Stromal cell of bone marrow (primary cell): ENCODE measurements at regions not wholly inside any gene's neighbourhood (a gene's known extent, or its start where the extent isn't known, plus 50 kb on each side); places are given as distances from the start of the nearest gene placed in this dataset.
A peak's percentile ranks its signal among the peaks of the same experiment; 100 is the strongest.

ENCODE experiments used
- DNase-seq: peaks from one replicate; pipeline ENCODE4 v3.0.0-alpha.2; 2012; ENCODE audit warnings: low read depth

DNA sequence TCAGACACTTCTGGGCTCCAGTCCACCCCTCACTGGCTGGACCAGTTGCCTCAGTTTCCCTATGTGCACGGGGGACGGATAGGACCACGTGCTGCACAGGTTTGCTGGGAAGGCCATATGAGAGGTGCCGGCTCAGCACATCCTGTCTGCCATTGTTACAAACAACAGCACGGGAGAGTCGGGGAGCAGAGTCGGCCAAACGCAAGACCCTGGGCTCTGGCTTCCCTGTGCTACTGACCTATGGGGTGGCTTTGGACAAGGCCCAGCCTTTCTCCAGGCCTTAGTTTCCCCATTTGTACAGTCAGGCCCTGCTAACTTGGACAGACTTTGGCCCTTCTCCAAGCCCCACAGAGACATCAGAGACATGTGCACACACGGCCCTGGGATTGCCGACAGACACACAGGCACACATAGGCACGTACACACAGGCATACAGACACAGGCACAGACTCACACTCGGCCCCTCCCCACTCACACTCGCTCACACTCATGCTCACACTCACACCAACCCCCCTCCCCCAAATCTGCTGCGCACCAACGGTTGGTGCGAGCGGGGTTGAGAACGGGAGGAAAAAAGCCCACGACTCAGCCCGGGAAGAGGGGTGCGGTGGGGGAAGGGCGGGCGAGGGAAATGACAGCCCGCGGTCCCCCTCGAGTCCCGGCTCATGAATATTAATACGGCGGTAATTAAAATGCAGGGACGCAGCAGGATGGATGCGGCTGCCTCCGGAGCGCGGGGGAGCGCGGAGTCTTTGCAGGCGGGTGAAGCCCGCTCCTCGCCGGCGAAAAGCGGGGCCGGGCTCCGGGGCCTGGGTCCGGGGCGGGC is 133.0 kb downstream of the C9orf50 start:
- DNase-seq: no peak

DNA sequence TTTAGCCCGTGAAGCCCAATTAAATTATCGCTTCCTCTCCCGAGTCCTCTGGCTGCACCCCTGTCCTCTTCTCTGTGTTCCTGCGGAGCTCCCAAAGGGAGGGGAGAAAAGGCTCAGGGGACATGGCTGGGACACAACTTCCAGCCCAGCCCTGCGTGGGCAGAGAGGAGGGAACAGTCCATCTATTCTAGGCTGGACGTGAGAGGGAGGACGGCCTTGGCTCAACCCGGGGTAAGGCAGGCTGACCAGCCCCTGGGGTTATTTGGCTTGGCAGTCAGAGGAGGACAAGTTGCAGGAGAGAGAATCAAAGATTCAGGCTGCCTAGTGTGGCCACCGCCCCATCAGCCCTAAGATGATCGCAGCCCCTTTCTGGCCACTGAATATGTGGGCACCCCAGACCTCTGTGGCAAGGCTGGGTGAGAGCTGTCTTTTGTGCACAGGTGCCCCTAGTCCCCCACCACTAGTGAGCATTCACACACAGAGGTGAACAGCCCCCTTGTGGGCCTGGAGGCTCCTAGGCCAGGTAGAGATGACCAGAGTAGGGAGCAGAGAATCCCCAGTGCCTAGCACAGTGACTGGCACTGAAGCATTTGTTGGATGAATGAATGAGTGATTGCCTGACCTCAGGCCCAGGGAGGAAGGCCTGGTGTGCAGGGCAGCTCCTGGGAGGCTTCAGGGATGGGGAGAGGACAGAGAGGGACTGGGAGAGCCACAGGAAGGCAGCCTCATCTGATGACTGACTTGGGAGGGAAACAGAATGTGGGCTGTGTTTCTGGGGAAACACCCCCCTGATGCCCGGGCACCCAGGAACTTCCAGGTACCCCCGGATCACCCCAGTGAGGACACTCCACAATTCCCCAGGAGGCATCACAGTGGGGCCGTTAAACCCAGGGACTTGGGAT is 133.9 kb downstream of the C9orf50 start:
- peak; percentile 84 for DNase-seq

DNA sequence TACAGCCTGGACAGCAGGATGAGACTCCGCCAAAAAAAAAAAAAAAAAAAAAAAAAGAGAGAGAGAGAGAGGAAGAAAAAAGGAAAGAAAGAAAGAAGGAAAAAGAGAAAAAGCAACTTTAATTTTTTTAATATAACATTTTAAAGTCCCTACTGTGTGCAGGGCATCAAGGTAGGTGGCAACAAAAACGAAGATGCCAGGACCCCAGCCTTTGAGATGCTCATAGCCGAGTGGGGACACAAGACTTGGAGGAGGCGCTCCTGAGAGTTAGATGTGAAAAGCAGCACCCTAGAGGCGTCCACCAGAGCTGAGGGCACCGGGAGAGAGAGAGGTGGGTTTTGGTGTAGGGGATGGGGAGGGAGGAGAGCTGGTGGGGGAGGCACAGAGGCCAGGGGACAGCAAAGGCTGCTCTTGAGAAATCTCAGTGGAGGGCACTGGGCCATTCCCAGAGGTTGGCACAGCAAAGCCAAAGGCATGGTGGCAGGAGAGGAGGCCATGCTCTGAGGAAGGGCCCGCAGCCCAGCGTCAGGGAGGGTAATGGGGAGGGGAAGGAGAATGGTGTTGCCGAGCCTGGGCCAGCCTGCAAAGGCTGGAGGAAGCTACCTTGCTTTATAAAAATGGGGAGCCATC is 135.6 kb downstream of the C9orf50 start:
- no peak for DNase-seq

DNA sequence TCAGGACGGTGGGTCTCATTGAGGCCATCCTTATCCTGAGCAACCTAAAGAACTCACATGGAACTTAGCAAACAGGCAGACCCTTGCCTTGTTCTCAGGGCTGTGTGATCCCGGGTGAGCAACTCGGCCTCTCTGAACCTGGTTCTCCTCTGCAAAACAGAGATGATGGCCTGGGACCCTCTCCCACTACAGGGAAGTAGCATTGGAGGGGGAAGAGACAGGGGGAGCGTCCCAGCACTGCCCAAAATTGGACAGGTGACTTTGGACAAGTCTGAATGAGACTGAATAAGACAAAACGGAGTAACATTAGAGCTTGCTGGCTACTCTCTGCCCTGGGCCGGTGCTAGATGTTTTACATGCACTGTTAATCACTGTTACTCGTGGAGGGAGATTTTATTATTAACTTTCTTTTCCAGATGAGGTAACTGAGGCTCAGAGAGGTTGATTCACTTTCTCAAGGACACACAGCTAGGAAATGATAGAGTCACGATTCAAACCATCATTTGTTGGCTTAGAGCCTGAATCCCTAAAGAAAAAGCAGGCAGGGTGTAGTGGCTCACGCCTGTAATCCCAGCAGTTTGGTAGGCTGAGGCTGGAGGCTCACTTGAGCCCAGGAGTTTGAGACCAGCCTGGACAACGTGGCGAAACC is 136.4 kb downstream of the C9orf50 start:
- no peak for DNase-seq

DNA sequence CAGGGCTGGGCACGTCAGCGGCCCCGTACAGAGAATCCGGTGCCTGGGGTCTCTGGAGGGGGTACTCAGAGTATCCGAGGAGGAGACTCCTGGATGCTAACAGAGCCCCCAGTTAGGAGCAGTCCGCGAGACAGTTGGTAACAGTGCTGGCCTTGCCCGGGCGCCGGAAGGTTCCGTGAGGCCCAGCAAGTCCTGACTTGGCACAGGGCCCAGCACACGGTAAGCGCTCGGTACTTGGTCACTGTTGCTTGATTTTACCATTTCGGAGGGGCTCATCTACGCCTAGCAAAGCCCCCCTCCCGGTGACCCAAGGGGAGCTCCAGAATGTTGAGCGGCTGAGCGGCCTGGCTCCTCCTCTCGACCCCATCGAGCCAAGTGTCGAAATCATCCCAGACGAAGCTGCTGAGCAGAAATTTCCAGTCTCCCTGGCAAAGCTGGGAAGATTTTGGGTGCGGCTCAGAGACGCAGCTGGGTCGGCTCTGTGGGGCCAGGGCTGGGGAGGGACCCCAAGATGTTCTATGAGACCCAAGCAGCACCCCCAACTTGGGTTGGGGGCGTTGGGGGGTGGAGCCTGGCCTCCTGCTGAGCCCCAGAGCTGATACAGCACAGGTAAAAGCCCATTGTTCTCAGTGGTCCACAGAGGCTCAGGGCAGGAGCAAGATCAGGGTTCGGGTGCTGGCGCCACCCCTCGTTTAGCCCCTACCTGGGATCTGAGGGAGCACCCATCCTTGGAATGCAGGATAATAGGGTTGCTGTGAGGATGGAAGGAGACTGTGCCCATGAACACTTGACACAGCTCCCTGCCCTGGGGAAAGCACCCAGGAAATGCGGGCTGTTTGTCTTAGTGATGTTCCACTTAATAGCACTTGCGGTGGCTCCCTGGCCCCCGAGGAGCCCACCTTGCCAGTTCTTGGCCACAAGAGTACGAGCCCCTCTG is 137.2 kb downstream of the C9orf50 start:
- DNase-seq: peak; percentile 96

DNA sequence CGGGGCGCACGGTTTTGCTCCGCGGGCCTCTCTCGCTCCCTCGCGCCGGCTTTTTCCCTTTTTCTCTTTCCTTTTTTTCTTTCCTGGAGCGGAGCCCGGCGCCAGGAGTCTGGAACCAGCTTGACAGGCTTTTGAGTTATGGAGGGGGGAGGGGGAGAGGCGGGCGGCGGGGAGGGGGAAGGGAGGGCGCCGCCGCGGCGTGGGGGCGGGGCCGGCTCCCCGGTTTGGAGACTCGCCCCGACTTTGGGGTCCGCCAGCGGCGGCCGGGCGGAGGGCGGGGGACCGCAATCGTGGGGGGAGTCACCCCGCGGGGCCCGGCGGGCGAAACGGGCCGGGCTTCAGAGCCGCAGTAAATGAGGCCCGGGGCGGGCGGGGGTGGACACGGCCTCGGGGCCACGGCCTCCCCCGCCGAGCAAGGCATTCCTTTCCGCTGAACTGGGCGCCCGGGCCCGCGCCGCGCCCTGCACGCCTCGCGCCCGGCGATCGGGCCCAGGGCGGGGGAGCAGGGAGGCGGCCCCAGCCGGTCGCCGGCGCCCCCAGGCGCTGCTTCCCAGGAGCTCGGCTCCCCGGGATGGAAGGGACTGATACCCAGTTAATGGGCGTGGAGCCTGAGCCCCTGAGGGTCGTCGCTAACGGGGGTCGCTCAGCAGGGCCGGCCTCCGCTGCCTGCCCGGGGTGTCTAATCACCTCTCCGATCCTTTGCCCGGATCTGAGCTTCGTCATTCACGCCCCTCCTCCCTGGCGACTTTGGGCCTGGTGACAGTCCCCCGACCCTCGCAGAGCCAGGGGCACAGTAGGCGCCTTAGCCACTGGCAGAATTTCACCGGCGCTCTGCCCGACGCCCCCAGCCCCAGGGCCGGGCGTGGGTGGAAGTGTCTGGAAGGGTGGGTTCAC is 138.1 kb downstream of the C9orf50 start:
- peak; percentile 91 for DNase-seq

DNA sequence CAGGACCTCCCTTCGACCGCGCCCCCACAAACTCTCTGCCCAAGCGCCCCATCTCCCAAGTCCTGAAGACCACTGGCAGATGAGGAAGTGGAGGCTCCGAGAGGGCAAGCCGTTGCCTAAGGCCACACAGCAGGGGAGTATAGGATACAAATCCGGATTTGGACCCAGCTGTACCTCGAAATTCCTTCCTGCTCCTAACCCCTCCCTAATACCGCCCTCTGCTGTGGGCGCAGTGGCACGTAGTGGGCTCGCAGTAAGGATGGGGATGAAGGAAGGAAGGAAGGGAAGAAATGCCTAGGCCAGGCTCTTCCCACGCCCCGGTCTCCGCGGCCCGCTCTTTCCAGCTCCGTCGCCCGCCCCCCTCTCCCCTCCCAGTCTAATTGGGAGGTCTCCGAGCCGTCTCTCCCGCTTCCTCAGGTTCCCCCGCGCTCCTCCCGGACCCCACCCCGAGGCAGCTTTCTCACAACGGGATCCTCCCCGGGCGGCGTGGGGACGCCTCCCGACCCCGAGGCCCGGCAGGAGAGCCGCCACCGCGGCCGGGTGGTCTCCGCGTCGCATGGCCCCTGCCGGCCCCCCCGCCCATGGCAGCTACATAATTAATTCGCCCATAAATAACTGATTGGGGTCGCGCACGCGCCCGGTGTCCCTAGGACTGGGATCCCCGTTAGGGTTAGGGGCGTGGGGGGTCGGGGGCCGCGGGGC is 138.9 kb downstream of the C9orf50 start:
- DNase-seq: no peak

DNA sequence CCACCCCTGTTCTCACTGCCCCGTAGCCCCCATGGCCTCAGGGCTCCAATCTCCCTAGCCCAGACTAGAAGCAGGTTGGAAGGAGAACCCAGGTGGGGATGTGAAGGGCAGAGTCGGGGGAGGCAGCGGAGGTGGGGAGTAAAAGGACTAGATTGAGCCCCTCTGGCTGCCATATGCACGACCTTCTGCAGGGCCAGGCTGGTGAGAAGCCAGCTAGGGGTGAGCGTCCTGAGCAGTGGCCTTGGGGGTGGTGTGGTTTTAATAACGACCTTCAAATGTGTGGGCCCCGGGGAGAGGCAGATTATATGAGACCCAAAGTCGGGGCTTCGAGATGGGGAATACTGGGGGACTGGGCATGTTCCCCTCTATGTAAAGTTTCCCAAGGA is 139.5 kb downstream of the C9orf50 start:
- DNase-seq: no peak

DNA sequence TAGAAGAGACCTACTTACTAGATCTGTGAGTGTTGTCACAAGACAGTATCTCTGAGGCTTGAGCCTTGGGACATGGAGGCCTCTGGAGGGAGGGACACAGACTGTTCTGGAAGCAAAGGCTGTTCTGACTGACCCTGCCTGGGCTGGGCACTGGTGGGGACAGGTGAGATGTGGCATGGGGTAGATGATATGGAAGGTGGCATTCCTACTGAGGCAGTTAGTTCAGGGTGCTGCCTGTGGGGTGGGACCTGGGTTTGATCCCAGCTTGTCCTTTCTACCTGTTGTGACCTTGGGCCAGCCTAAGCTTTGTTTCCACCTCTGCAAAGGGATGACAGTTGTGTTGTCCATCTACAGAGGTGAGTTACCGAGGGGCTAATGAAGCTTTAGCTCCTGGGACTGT is 140.2 kb downstream of the C9orf50 start:
- DNase-seq: no peak

DNA sequence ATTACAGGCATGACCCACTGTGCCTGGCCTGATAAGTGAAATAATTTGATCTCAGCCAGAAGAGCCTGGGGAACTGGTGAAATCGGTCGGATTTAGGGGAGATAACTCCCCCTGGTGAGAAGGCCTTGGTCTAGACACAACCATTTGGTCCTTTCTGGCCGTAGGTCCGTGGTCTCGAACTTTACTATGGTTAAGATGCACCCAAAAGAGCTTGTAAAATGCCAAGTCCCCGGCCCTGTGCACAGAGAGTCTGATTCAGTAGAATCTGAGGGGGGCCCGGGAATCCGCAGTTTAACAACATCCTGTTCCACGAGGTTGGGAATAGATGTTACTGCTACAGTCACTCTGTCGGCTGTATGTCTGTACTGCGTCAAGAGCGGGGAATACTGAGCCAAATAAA is 140.7 kb downstream of the C9orf50 start:
- DNase-seq: no peak

DNA sequence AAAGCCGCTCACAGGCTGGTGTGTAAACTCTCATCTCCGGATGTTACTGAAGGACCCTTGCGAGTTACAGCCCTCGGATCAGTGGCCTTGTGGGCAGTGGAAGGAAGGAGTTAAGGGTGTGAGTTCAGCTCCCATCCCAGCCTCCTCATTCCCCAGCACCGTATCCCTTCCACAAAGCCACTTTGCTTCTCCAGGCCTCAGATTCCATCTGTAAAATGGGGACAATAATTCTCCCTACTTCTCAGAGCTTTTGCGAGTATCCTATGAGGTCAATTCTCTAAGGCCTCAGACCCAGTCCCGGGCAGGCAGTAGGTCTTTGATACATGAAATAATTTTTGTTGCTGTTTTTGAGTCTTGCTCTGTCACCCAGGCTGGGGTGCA is 141.3 kb downstream of the C9orf50 start:
- DNase-seq: no peak

DNA sequence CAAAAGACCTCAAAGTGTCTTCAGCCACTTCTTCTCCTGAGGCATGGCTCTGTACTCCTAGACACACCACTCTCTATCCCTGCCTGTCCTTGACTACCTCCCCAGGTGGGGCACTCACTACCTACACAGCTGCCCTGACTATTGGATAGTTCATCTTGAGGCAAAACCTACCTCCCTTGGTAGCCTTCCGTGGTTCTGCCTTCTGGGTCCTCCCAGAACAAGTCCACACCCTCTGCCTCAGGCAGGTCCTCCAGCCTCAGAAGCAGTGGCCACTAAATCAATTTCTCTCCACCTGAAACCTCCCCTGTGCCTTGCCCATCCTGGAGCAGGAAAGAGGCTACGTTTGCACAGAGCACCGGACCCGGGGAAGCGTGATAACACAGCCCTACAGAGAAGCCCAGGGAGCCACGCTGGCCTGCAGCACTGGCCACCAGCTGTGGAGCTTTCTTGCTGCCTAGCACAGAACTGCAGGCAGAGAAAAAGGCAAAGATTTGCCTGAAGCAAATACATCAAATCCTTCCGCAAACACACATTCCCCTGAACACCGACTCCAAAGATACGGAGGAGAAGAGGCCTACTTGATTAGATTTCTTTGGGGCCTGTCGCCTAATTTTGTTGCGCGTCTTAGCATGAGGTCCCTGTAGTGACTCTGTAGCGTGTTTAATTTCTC is 141.8 kb downstream of the C9orf50 start:
- DNase-seq: no peak

DNA sequence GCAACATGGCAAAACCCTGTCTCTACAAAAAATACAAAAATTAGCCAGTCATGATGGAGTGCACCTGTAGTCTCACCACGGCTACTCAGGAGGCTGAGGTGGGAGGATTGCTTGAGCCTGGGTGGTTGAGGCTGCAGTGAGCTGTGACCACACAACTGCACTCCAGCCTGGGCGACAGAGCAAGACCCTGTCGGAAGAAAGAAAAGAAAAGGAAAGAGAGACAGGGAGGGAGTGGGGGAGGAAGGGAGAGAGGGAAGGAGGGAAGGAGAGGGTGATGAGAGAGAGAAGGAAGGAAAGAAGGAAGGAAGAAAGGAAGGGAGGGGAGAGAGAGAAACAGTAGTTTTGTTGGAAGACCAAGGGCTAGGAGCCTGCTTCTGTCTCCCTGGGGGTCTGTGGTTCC is 142.4 kb downstream of the C9orf50 start:
- no peak for DNase-seq

DNA sequence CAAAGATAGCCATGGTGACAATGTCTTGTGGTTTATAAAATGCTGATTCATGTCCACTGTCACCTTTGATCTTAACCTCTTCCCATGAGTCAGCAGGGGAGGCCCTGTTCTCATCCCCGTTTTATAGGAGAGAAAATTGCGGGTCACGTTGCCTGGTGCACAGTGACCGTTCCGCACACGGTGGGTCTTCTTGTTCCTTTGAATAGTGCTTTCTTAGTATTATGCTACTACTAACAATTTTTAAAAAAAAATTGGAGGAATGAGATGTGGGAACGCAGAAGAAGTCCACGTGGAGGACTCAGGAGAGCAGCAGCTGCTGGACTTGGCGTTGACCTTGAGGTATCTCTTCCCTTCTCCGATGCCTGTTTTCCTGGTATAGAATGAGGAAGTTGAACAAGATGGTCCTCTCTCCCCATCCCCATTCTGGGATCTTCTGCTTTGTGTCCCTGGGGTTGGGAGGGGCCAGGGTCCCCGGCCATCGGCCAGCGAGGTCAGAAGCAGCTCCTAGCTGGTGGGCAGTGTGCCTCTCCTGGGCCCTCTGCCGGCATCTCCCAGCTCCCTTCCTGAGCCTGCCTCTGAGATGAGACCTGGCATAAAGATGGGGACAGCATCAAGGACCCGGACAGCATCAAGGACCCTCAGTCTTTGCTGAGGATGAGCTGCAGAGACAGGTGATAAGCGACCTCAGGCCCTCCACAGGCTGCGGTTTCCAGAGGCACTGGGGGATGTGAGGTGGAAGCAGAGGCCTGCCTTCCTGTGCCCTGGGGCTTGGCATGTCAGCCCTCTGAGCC is 143.9 kb downstream of the C9orf50 start:
- DNase-seq: no peak

DNA sequence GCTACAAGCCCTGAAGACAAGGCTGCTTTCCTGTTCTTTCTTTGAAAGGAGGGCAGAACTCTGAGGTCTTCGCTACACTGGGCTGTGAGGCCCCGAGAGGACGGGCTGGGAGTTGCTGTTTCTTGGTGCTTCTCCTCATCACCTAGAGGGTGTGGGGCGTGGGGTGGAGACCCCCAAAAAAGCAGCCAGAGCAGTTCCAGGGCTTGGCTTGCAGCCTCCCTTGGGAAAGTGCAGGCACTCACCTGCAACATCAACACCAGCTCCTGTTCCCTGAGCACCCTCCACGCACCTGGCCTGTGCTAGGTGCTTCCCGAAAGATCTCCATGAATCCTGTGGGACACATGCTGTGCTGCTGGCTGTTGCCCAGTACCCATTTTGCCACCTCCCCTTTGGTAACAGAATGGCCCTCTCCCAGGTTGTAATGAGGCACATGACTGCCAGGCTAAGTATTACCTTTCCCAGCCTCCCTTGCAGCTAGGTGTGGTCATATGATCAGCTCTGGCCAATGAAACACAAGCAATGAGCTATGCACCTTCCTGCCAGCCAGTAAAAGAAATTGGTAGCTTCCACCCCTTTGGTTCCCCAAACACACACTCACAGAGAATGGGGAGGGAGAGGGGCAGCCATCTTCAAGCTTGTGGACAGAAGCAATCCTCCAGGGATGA is 146.0 kb downstream of the C9orf50 start:
- DNase-seq: no peak

DNA sequence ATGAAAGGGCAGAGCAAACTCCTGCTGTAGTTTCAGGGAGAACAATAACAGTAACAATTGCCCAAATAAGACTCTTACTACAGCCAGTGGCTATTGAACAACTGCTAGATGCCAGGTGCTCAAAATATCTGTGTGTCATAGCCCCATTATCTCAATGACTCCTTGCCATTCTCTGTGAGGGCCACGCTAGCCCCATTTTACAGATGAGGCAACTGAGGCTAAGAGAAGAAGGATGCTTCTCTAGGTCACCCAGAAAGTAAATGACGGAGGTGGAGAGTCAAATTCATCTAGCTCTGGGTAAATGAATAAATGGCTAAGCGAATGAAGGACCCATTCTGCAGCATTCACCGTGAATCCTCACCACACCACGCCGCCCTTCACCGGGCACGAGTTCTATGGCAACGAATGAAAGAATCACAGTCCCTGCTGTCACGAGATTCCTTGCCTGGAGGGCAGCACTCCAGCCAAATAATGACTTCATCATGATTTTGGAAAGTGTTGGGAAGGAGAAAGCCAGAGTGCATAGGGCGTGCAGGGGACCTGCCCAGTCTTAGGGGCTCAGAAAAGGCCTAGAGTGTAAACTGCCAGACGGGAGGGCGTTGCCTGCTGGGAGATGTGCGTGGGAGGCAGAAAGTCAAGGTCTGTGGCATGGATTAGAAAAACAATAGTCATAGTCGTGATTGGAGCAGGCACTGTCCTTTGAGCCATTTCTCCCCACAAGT is 147.2 kb downstream of the C9orf50 start:
- DNase-seq: no peak

DNA sequence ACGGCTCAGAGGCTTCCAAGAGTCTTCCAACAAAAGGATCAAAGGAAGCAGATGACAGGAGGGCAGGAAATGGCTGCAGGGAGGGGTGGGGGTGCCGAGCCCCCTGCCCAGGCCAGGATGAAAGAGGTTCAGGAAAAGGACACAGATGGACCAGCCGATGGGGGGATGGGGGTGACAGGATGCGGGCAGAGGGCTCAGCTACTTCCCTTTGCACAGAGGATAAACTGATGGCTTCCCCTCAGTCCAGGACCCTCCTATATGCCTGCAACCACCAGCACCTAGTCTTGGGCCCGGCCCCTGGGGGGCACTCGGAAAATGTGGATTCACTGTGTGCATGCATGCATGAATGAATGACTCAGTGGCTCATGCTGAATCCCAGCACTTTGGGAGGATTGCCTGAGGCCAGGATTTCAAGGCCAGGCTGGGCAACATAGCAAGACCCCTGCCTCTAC is 148.2 kb downstream of the C9orf50 start:
- no peak for DNase-seq
